ENCODE measurements at regions not wholly inside any gene's neighbourhood (a gene's known extent, or its start where the extent isn't known, plus 50 kb on each side); places are given as distances from the start of the nearest gene placed in this dataset.
"Not testable (repeated sequence)": the region's sequence is repeated elsewhere in the genome, so short reads cannot be mapped to it uniquely, and the experiment has no call there.

DNA sequence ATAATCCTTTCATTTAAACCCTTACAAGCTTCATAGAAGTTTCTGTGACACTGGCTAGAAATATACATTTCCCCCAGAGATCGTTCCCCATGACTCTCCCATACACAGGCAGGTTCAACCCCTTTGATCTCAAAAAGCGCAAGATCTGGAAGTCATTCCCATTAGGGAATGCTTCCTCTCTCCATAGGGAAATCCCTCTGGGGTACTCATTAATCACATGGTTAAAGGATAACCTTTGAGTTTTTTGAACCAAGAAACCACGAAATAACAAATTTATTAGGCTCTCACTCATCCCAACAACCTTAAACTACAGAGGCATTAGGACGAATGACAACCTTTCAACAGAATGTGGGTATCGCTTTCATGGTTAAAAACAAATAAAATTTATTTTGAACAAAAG, 211.9 kb upstream of the PRICKLE2 start:
- no peak for DNase-seq

DNA sequence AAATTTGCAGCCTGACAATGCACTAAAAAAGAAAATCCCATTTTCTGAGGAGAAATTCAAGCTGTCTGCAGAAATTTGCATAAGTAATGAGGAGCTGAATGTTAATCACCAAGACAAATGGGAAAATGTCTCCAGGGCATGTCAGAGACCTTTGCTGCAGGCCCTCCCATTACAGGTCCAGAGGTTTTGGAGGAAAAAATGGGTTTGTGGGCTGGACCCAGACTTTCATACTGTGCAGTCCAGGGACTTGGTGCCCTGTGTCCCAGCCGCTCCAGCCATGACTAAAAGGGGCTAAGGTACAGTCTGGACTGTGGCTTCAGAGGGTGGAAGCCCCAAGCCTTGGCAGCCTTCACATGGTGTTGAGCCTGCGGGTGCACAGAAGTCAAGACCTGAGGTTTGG, 209.8 kb upstream of the PRICKLE2 start:
- DNase-seq = not testable (repeated sequence)

DNA sequence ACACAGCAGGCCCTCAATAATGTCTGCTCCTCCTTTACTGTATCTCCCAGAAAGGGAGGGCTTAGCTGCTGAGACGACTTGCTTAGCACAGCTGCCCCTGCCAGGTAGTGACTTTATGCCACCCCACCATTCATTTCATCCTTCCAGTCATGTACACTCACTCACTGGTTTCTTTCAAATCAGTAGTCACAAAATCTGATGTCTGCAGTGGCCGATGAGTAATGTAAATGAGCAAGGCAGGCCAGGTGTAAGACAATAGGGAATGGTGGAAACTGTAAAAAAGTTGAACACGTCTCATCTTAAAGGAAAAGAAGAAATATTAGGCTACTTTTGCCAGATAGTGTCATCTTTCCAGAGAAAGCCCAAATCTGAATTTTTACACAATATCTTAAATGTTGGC, 207.6 kb upstream of the PRICKLE2 start:
- DNase-seq = no peak

DNA sequence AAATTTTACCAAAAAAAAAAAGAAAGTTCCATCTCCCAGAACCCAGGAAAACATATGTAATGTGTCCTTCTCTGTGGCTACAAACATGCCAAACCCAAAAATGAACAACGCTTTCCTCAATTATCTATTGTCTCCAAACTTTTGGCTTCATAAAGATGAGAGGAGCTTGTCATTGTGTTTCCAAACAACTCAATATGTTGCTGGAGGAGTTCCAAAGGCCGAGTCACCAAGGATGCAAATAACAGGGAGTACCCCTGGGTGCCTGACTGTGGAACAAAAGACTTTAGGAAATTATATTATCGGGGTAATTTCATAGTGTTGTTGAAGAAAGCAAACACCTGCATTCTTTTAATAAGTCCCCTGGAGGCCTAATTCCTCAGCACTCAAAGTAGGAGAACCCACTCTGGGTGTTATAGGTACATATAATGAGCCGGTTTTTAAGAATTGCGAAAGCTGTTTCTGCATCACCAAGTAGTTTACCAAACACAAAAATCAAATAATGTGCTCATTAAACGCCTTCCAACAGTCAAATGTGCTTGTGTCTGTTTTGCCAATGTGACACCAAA, 206.3 kb upstream of the PRICKLE2 start:
- no peak for DNase-seq

DNA sequence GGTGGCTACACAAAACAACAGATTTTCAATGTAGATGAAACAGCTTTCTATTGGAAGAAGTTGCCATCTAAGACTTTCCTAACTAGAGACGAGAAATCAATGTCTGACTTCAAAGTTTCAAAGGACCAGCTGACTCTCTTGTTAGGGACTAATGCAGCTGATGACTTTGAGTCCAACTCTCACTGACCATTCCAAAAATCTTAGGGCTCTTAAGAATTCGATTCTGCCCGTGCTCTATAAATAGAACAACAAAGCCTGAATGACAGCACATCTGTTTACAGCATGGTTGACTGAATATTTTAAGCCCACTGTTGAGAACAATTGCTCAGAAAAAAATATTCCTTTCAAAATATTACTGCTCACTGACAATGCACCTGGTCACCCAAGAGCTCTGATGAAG, 202.4 kb upstream of the PRICKLE2 start:
- DNase-seq = no peak

DNA sequence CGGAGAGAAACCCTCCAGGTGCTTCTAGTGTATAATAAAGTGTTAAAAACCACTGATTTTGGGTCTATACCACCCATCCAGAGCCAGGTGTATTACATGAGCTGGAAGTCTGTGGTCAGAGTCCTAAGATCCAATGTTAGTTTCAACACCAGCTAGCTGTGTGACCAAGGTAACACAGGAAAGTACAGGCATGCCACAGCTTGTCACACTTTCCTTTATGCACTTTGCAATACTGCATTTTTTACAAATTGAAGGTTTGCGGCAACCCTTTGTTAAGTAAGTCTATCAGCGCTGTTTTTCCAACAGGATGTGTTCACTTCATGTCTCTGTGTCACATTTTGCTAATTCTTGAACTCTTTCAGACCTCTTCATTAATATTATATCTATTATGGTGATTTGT, 201.3 kb upstream of the PRICKLE2 start:
- DNase-seq = no peak

DNA sequence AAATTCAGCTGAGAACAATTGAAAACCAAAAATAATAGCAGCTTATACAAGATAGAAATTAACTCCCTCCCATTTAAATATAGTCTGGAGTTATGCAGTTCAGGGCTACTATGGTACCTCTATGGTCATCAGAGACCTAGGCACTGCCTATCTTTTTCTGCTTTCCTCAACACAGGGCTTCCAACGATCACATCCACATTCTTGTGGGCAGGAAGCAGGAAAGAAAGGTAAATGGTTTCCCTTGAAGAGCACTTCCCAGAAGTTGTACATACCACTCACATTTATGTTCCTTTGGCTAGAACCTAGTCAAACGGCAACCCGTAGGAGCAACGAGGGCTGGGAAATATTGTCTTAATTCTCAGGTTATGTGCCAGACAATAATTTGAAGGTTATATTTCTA, 197.7 kb upstream of the PRICKLE2 start:
- DNase-seq = no peak

DNA sequence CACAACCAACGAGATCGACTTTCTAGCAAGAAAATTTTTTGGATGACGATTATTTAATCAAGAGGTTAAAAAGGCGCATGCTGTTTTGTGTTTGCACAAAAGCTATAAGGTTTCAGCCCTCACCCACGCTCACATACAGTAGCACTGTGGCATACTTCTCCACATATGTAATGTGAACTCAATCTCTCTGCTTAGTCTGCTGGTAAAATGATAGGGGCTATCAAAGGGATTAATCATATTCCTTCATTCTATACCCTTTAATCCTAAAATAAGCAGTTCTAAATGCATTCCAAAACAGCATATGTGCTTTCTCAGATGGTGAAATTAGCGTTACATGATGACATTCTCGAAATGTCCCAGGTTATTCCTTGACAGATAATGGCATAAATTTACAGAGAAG, 196.9 kb upstream of the PRICKLE2 start:
- no peak for DNase-seq

DNA sequence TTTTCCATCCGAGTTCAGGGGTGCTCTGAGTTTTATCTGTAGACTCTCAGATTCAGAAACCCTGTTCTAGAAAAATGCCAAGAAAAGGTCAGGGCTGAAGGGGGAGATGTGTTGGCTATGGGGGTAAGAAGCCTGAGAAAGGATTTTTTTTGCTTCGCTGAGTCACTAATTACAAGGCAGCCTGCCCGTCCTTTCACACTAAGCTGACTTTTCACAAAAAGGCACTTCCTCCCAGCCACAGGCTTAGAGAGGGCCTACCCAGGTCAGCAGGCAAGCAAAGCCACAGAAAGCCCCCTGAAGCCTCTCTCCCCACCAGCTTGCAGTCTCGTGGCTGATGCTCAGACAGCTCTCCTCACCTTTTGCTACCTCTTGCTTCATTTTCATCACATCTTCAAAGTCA, 192.6 kb upstream of the PRICKLE2 start:
- no peak for DNase-seq

DNA sequence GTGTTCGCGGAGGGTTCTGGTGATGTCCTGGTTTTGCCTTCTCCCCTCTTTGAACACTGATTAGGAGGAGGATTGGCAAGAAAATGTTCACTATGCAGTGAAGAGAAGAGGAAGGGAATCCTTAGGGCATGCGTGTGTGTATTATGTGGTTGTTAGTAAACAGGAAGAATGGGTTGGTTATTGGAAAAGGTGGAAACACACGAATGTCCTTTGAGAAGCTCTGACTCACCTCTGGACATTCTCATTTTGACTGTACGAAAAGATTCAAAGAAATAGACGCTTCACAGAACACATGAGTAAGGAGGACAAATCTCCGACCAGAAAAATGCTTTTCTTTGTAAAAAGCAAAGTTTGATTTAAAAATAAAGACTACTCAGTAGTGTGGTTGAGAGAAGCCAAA, 188.8 kb upstream of the PRICKLE2 start:
- no peak for DNase-seq

DNA sequence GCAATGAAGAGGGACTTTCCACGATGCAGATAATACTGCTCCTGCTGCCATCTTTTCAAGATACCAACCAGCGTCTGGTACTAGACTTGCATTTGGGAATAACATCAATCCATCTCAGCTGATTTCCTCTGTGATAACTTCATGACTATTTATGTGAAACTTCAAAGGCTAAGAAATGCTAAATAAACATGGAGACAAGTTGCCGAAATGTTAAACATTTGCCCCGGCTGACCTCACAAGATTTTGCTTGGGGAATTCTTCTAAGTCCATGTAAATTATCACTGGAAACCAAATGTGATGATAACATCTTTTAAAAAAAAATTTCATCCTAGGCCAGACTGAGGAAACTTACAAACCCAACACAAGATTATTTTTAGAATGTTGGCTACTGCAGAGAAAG, 185.8 kb upstream of the PRICKLE2 start:
- no peak for DNase-seq

DNA sequence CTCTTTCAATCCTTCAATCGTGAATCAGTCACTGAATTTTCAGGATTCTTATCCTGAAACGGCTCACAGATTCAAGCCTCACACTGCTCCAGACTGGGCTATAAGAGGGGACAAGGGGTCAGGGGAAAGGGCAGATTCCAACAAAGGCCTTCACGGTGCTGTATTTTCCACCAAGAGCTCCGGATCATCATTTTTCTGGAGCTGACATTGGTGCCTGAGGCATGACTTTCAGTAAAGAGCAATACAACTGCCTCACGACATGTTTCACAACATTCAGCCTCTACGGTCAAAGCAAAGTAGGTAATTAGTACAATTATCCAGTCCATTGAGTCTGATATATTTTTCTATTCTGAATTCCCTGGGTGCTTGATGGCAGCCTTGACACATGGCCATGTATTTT, 185.0 kb upstream of the PRICKLE2 start:
- no peak for DNase-seq

DNA sequence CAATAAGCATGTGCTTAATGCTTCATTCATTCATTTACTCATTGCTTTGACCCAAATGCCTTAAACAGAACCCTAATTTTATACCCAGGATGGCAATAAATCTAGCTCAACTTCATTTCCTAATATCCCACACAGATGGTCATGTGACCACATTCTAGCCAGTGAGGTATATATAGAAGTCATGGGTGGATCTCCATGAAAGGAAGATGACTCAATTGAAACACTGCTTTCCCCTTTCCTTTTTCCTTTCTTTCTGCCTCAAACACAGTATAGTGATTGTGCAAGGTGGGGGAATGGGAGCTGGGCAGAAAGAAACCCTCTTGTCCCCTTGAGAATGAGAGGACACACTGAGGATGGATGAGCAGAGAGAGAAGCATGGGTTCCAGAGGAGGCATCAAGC, 183.5 kb upstream of the PRICKLE2 start:
- no peak for DNase-seq

DNA sequence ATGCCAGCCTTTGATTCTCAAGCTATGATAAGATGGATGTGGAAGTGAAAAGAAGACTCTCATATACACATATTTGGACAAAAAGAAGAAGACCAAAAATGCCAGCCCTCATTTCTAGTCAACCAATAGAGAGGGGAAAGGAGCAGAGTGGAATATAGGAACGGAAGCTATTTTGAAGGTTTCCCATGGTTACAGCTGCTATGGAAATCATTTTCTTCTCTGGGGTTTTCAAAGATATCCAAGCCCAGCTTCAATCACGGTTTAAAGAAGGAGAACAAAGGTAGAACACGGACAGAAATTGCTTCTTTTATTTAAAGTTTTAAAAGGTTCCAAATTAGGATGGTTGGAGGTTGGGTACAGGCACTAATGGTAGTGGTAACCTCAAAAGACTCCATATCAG, 181.0 kb upstream of the PRICKLE2 start:
- no peak for DNase-seq

DNA sequence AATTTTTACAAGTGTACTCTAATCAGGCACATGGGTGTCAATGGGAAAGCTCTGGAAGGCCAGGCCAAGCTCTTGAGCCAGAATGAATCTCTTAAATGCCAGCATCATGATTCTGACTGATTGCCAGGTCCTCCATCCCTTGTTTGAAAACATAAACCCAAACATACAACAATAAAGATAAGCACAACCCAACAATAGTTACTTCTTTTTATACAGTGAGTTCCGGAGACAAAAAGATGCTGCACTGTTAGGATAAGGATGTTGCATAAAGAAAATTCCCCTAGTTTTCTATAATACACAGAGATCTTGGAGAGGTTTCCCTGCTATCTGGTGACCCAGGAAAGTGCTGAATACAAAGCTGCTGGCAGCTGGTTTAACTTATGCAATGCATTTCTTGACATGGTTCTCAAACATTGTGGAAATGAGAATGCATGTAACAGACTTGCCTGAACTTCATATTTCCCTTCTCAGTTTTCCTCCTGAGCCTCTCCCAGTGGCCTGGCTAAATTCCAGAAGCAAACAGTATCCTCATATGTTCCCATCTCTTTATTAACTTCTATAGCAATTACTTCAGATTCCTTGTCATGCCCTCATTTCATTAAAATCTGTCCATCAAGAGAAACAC, 180.1 kb upstream of the PRICKLE2 start:
- no peak for DNase-seq

DNA sequence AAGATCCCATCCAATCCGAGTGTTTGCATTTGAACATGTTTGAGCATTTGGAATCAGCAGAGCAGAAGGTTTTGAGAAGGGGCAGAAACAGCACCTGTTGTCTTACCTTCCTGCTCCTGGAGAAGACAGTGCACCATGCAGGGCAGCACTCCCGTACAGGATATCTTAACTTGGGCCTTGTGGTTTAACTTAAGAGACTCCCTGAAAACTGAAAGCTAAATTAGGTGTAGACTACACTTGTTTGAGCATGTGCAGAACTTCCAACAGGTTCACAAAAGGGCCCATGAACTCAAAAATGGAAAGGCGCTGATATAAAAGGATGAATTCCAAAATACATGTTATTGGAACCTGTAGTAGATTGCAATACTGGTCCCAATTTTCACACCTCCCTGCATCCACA, 175.4 kb upstream of the PRICKLE2 start:
- DNase-seq = no peak

DNA sequence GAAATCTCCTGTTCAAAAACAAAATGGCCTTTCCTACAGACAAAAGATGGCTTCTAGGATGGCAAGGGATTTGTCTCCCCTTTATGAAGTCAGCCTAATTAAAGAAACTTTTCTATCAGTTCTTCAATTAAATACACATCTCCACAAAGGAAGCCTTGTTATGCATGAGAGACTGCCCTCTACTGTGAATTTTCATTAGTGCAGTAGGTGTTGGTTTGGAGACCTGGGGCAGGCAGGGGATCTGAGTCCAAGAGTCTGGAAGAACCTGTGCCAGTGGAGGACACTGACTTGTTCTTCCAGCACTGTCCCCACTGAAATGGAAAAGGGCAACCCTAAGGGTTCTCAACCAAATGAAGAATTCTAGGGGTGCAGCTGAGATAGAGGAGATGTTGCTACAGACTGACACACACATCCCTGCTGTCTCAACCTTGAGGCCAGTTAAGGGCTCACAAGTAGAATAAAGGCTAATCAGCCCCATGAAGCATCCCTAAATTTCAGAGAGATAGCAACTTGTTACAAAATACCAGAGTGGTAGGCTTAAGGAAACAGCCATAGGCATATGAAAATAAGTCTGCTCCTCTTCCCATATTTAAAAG, 174.0 kb upstream of the PRICKLE2 start:
- no peak for DNase-seq

DNA sequence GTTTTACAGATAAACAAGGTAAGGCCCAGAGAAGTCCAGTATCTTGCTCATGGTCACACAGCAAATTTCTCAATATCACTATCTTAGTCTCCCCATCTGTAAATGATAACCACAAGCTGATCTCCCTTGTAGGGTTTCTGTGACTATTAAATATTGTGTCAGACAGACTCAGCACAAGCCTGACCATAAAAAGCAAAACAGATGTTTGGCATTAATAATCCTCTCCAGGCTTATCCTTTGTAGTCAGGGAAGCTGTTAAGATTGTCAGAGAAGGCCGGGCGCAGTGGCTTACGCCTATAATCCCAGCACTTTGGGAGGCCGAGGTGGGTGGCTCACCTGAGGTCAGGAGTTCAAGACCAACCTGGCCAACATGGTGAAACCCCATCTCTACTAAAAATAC, 173.2 kb upstream of the PRICKLE2 start:
- no peak for DNase-seq

DNA sequence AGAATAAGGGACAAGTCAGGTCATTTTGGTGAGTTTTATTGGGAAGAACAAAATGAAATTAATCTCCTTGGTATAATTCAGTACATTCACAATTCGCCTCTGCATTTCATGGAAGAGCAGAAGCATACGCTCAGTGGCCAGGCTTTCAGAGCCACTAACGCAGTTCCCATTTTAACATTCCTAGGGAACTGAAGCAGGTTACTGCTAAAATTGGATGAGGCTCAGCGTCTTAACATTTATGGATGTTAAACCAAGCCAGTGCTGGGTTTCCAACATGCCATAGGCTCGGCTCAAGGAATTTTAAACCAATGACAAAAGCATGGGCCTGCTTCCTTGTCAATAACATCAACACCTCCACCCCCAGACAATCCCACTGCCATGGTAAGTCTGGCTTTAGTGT, 172.7 kb upstream of the PRICKLE2 start:
- DNase-seq = no peak

DNA sequence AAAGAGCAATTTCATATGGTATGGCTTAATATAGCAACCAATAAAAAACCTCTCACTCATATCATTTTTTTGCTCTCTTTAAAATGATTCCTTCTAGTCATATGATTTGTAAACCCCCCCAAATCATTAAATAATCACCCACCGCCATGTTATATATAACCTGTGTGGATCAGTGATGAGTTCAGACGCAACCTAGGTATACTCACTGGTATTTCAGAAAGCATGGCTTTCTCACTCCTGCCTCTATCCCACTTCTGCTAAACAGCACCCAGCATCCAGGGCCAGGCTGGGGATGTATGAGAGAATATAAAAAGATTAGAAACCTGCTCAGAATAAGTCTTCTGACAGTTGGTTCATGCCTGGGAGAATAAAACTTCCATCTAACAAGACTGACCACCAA, 172.3 kb upstream of the PRICKLE2 start:
- no peak for DNase-seq

DNA sequence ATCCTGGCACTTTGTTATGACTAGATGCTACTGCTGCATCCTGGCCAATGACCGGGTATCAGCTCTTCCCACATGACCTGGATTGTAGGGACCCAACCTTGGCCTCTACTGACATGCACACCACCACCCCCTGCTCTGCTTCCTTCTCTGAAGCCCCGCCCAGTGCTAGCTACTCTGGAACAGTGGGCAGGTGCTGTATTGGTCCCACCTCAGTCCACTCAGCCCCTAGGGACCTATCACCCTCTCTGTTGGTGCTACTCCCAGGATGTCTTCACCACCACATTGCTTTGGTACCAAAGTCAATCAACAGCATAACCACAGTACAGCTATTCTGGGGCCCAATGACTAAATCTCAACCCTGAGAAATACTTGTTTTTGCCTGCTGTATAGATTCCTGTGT, 170.2 kb upstream of the PRICKLE2 start:
- DNase-seq = no peak

DNA sequence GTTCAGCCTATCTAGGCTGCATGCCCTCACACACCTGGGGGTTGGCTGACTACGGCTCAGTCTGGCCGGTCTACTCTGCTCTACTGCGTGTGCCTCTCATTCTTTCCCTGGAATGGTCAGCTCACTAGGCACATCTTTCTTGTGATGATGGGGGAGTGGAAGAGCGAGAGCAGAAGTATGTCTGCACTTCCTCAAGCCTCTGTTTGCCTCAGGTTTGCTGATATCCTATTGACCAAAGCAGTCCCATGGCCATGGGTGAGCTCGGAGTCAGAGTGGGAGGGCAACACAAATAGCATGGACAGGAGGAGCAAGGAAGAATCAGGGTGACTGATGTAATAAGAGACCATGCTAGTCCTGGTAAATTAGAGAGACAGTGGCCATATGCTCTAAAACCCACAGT, 167.9 kb upstream of the PRICKLE2 start:
- DNase-seq = no peak

DNA sequence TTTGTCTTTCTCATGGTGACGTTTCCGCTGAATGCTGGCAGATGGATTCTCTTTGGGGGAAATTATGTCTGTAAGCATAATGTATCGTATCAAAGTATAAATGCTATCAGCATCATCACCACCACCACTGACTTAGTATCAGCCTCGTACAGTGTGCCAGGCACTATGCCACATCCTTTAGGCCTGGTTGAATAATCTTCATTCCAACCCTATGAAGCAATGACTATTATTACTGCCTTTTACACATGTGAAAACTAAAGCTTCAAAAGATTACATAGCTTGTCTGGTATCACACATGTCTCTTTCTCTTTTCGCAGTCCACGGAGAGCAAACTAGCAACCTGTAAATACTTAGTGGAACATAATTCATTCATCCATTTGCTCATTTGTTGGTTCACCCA, 166.7 kb upstream of the PRICKLE2 start:
- DNase-seq = no peak

DNA sequence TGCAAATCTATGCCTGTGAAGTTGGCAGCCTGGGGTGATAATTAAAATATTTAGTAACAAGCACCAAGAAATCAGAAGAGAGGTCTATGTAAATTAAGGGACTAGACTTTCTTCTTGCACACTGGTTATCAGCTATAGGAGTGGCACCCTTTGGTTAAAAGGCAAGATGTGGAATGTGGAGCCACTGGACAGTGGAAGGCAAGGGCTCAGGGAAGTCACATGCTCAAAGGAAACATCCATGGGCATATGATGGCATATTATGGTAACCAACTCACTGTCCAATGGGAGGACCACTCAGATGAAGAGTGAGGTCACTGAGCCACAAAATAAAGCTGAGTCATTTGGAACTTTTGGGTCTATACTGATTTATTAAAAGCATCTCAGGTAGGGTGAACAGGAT, 165.6 kb upstream of the PRICKLE2 start:
- no peak for DNase-seq

DNA sequence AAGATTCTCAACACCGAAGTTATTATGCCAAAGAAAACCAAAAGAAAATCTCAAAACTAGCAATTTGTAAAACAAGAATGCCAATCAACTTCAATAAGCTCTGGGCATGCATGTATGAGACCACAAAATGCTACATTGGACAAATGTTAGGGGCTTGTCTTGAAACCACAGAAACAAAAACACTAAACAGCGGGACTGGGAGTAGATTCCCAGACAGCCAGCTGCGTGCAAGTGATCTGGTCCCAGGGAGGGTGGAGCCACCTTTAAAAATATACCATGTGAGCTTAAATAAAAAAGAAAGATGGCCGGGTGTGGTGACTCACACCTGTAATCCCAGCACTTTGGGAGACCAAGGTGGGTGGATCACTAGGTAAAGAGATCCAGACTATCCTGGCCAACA, 163.6 kb upstream of the PRICKLE2 start:
- DNase-seq = no peak

All from NCI-H1436 treated with DMSO at 0.1 percent for 48 hours (cell line).